ENCODE measurements at regions not wholly inside any gene's neighbourhood (a gene's known extent, or its start where the extent isn't known, plus 50 kb on each side); places are given as distances from the start of the nearest gene placed in this dataset.

DNA sequence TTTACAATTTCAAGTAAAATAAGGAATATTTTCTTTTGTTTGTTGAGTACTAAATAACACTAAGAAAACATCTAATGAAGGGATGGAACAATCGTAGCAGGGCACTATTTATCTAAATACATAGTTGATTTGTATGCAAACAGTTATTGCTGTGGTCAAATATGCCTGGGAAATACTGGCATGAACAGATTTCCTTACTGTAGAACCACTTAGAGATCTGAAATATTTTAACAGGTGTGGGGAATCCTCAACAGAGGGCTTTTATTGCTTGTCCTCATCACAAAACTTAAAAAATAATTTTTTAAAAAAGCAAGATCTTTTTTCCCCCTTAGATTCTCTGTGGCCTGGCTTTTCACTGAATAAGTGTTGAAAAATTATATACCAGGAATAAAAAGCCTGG is 233.0 kb upstream of the FAM83B start:
- TF ChIP-seq, protein P1, sequence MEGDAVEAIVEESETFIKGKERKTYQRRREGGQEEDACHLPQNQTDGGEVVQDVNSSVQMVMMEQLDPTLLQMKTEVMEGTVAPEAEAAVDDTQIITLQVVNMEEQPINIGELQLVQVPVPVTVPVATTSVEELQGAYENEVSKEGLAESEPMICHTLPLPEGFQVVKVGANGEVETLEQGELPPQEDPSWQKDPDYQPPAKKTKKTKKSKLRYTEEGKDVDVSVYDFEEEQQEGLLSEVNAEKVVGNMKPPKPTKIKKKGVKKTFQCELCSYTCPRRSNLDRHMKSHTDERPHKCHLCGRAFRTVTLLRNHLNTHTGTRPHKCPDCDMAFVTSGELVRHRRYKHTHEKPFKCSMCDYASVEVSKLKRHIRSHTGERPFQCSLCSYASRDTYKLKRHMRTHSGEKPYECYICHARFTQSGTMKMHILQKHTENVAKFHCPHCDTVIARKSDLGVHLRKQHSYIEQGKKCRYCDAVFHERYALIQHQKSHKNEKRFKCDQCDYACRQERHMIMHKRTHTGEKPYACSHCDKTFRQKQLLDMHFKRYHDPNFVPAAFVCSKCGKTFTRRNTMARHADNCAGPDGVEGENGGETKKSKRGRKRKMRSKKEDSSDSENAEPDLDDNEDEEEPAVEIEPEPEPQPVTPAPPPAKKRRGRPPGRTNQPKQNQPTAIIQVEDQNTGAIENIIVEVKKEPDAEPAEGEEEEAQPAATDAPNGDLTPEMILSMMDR (IDR thresholded peaks at IDR 0.05) = no peak
- no peak for TF ChIP-seq POLR2A (IDR thresholded peaks at IDR 0.05)

All from body of pancreas (tissue), 4 donors.